ENCODE measurements at regions not wholly inside any gene's neighbourhood (a gene's known extent, or its start where the extent isn't known, plus 50 kb on each side); places are given as distances from the start of the nearest gene placed in this dataset.

DNA sequence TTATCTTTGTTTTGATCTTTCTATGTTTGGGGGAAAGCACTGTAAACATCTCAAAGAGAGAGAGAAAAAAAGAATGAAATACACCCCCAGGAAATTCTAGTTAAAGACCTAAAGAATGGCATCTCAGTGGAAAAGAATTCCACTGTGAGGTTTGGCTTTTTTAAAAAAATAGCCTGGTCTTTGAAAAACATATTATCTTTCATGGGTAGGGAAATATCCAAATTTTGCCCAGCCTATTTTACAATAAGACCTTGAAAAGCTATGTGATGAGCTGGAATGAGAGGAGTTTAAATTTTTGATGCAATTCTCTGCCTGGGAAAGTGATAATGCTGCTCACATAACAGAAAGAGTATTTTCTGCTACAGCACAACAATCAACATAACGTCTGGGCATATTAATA is 348.1 kb upstream of the WWC1 start:
- no peaks in the 10 kb centered on the region for H3K9me3 ChIP-seq
- H3K36me3 ChIP-seq: no peaks in the 10 kb centered on the region
- DNase-seq: no peak
- TF ChIP-seq, protein P1, sequence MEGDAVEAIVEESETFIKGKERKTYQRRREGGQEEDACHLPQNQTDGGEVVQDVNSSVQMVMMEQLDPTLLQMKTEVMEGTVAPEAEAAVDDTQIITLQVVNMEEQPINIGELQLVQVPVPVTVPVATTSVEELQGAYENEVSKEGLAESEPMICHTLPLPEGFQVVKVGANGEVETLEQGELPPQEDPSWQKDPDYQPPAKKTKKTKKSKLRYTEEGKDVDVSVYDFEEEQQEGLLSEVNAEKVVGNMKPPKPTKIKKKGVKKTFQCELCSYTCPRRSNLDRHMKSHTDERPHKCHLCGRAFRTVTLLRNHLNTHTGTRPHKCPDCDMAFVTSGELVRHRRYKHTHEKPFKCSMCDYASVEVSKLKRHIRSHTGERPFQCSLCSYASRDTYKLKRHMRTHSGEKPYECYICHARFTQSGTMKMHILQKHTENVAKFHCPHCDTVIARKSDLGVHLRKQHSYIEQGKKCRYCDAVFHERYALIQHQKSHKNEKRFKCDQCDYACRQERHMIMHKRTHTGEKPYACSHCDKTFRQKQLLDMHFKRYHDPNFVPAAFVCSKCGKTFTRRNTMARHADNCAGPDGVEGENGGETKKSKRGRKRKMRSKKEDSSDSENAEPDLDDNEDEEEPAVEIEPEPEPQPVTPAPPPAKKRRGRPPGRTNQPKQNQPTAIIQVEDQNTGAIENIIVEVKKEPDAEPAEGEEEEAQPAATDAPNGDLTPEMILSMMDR (IDR thresholded peaks at IDR 0.05): no peak
- TF ChIP-seq POLR2A (IDR thresholded peaks at IDR 0.05): no peak
- WGBS, 2 donors: 76 to 91% methylated on average over 1 of the region's 1 CpG
- H3K27me3 ChIP-seq: no peaks in the 10 kb centered on the region
- intact Hi-C loops (cut with DNase I): no loop called here
- no peaks in the 10 kb centered on the region for H3K4me1 ChIP-seq
- no peak overlapping the region for H3K27ac ChIP-seq
- no peak overlapping the region for H3K4me3 ChIP-seq (replicated peaks in 1 of 3)

DNA sequence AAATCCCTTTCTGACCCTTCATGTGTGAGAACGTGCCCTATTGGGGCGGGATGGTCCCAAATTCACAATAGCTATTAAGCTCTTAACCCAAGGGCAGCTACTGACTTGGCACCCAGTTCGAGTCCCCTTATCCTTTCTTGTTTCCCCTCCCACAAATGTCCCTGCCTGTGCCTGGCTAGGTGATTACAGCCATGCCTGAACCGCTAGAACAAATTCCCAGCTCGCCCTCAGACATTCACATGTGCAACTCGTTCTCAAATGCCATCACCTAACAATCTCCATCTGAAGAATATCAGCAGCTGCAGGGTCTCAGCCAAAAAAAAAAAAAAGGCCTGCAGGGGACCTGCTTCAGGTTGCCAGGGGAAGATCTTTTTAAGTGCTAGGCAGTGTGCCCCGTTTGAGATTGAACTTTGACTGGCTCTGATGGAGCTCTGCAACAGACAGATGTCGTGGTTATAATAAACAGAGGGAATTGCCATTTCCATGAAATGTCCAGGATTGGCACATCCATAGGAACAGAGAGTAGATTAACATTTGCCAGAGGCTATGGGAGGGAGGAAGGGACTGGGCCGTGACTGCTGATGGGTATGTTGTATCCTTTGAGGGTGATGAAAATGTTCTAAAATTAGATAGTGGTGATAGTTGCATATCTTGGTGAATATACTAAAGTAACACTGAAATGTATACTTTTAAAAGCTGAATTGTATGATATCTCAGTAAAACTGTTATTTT is 347.2 kb upstream of the WWC1 start:
- Histone ChIP-seq H3K4me3 (replicated peaks in 1 of 3) (no peak overlapping the region), H3K36me3 (no peaks in the 10 kb centered on the region), H3K27me3 (no peaks in the 10 kb centered on the region), H3K27ac (no peak overlapping the region), H3K9me3 (no peaks in the 10 kb centered on the region), H3K4me1 (no peaks in the 10 kb centered on the region)
- DNase-seq: no peak
- 75 to 85% methylated on average over 9 of the region's 9 CpGs for WGBS, 2 donors
- intact Hi-C loops (cut with DNase I): no loop called here
- TF ChIP-seq, protein P1 (IDR thresholded peaks at IDR 0.05): no peak
- no peak for TF ChIP-seq POLR2A (IDR thresholded peaks at IDR 0.05)

DNA sequence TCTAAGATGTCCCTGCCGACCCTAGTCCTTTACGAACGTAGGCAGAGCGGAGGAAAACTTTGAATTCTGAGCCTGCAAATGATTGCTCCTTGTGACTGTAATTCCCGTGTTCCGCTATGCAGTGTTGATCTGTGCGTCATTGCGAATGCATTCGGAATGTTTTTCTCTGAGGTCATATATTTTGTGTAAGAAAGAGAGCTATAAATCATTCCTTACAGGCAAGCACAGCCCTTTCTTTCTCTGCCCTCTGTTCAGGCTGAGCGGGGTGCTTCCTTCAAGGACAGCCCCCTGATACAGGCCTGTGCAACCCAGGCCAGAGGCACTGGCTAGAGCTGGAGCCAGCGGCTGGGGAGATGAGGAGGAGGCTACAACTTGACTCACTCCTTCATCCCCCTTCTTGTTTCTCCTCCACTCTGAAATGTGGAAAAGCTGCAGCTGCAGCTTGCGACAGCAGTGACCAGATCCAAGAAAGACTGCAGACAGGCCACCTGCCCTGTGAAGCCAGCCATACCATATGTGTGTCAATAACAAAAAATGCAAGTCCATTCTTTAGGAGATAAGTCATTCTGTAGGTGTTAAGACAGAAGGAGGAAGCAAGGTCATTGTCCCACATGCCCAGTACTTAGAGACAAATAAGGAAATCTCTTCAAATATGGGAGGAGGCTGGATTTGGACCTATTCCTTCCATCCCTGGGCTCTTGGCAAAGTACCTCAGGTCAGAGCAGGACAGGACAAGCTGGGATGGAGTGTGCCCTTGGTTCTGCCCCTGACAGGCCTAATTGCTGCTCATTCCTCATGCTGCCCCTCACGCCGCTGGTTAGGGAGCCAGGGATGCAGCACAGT is 345.7 kb upstream of the WWC1 start:
- WGBS, 2 donors: 89 to 90% methylated on average over 14 of the region's 14 CpGs
- no peaks in the 10 kb centered on the region for H3K36me3 ChIP-seq
- no peak overlapping the region for H3K4me3 ChIP-seq (replicated peaks in 1 of 3)
- H3K4me1 ChIP-seq: peaks cover 0 to 3% of the 10 kb centered on the region in 2 donors
- H3K27ac ChIP-seq: no peak overlapping the region
- no peaks in the 10 kb centered on the region for H3K9me3 ChIP-seq
- no peaks in the 10 kb centered on the region for H3K27me3 ChIP-seq
- no peak for DNase-seq
- TF ChIP-seq, protein P1 (IDR thresholded peaks at IDR 0.05): no peak
- TF ChIP-seq POLR2A (IDR thresholded peaks at IDR 0.05): no peak
- intact Hi-C loops (cut with DNase I): no loop called here

DNA sequence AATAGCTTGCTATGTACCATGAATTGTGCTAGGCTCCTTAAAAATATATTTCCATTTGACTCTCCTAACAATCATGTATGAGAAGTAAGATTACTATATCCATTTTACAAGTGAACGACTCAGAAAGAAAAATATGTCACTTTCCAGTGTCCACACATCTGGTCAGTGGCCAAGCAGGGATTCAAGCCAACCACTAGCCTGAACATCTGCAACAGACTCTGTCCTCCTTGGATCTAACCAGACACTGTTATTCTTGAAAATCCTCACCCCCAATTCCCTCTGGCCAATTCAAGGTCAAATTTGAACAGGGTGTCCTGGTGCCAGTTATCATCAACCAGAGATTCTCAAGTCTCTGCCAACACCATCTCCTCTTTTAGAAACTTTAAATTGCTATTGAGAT is 344.1 kb upstream of the WWC1 start:
- H3K4me3 ChIP-seq (replicated peaks in 1 of 3): no peak overlapping the region
- H3K36me3 ChIP-seq: no peaks in the 10 kb centered on the region
- peaks cover 0 to 8% of the 10 kb centered on the region in 2 donors for H3K4me1 ChIP-seq
- intact Hi-C loops (cut with DNase I): no loop called here
- no peak overlapping the region for H3K27ac ChIP-seq
- TF ChIP-seq POLR2A (IDR thresholded peaks at IDR 0.05): no peak
- TF ChIP-seq, protein P1 (IDR thresholded peaks at IDR 0.05): no peak
- WGBS, 2 donors: 61 to 73% methylated on average over 1 of the region's 1 CpG
- no peaks in the 10 kb centered on the region for H3K27me3 ChIP-seq
- no peaks in the 10 kb centered on the region for H3K9me3 ChIP-seq
- DNase-seq: no peak

DNA sequence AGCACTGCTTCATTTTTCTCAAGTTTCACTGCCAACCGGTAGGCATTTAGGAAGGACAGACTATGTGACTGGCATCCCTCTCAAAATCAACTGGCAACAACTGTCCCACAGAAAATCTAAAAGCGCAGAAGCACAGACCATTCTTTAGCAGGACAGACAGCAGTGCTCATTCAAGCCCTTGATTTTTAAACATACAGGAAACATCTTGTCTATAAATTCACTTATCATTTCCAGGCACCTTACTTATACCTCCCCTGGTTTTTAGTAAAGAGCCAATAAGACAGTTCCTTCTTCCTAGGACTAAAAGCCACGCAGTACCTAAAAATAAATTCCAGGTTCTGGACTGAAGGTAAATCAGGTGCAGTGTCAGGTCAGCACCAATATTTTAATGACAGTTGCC is 343.2 kb upstream of the WWC1 start:
- Histone ChIP-seq H3K36me3 (no peaks in the 10 kb centered on the region), H3K27ac (no peak overlapping the region), H3K4me3 (replicated peaks in 1 of 3) (no peak overlapping the region), H3K27me3 (no peaks in the 10 kb centered on the region), H3K9me3 (no peaks in the 10 kb centered on the region), H3K4me1 (peaks cover 0 to 8% of the 10 kb centered on the region in 2 donors)
- intact Hi-C loops (cut with DNase I): no loop called here
- no peak for TF ChIP-seq POLR2A (IDR thresholded peaks at IDR 0.05)
- TF ChIP-seq, protein P1 (IDR thresholded peaks at IDR 0.05): no peak
- WGBS, 2 donors: 80 to 87% methylated on average over 3 of the region's 3 CpGs
- DNase-seq: no peak

Measured in thyroid gland (tissue), 4 donors.